ENCODE measurements at regions not wholly inside any gene's neighbourhood (a gene's known extent, or its start where the extent isn't known, plus 50 kb on each side); places are given as distances from the start of the nearest gene placed in this dataset.

GRCh38 chr21:21957490-21957889 lies 959.3 kb downstream of the NCAM2 start:
- DNase-seq (ENCODE audit: low read depth in 1 of 2, low spot score in 2 of 2) = no peak
- no peak overlapping the region for H3K27ac ChIP-seq (ENCODE audit: low read depth, low read length)
- no peaks in the 10 kb centered on the region for H3K79me1 ChIP-seq (ENCODE audit: low read depth, low read length)
- no peak overlapping the region for H2BK5ac ChIP-seq (ENCODE audit: low read depth, low read length)
- H3K23me2 ChIP-seq (ENCODE audit: low read depth, low read length) = no peaks in the 10 kb centered on the region
- CTCF ChIA-PET (ENCODE audit: partially characterized antibody) = no interaction called here
- no peak overlapping the region for H3K23ac ChIP-seq (ENCODE audit: insufficient read length)
- H3K4me2 ChIP-seq (ENCODE audit: insufficient read depth in 1 of 2, low read depth in 2 of 2, low read length in 2 of 2) = no peak overlapping the region
- no peak overlapping the region for H3K4ac ChIP-seq (replicated peaks; ENCODE audit: insufficient read length, low read depth, low read length)
- H3K4me3 ChIP-seq (ENCODE audit: extremely low read depth in 1 of 4, insufficient read depth in 2 of 4, low read depth in 3 of 4, low read length in 4 of 4) = no peak overlapping the region
- no peaks in the 10 kb centered on the region for H4K20me1 ChIP-seq (replicated peaks in 1 of 2; ENCODE audit: control insufficient read depth in 1 of 2, insufficient read depth in 2 of 2, low read length in 2 of 2)
- H2AFZ ChIP-seq (ENCODE audit: low read length) = no peak overlapping the region
- no peak for FAIRE-seq
- H4K5ac ChIP-seq (ENCODE audit: insufficient read length, low read depth, low read length) = no peak overlapping the region
- H3K36me3 ChIP-seq (ENCODE audit: control insufficient read depth in 2 of 4, insufficient read depth in 4 of 4, low read length in 3 of 4) = no peaks in the 10 kb centered on the region
- H4K8ac ChIP-seq (ENCODE audit: extremely low read depth, insufficient read depth, low read length) = no peak overlapping the region
- no peak overlapping the region for H4K91ac ChIP-seq (replicated peaks; ENCODE audit: insufficient read length, low read length)
- H2AK5ac ChIP-seq (ENCODE audit: low read depth, low read length) = no peak overlapping the region
- H2BK20ac ChIP-seq (ENCODE audit: low read length) = no peak overlapping the region
- no peaks in the 10 kb centered on the region; a peak in 1 of 4 replicates for H3K9me3 ChIP-seq (ENCODE audit: insufficient read depth in 2 of 2, low read depth in 1 of 2, low read length in 1 of 2)
- WGBS, 2 experiments (ENCODE audit: extremely low coverage in 1 of 2, insufficient coverage in 1 of 2, insufficient read length in 1 of 2, insufficient replicate concordance in 2 of 2, low coverage in 1 of 2, low lambda C conversion rate in 2 of 2, missing lambda C conversion rate in 1 of 2) = 89% methylated on average over 1 of the region's 1 CpG; no CpG with 5 or more reads in 1 of the 2 experiments
- H3K9ac ChIP-seq (replicated peaks in 1 of 4; ENCODE audit: extremely low read depth in 1 of 4, low read depth in 3 of 4, low read length in 3 of 4) = no peak overlapping the region
- H3K27me3 ChIP-seq (replicated peaks in 1 of 4; ENCODE audit: control insufficient read depth in 3 of 4, extremely low read depth in 1 of 4, insufficient read depth in 3 of 4, low read length in 3 of 4) = no peaks in the 10 kb centered on the region
- H3K56ac ChIP-seq (replicated peaks; ENCODE audit: insufficient read length, low read depth, low read length) = no peak overlapping the region
- TF ChIP-seq FOSL1 (IDR thresholded peaks at IDR 0.05; ENCODE audit: insufficient read depth, low read depth, low read length) = no peak
- TF ChIP-seq POLR2A (IDR thresholded peaks at IDR 0.05; ENCODE audit: control extremely low read depth in 1 of 2, low read depth in 2 of 2, low read length in 2 of 2) = no peak
- no peak for TF ChIP-seq ATF2 (IDR thresholded peaks at IDR 0.05; ENCODE audit: low read length)
- TF ChIP-seq SRF (IDR thresholded peaks at IDR 0.05; ENCODE audit: low read depth, low read length) = no peak
- POLR2A ChIA-PET (ENCODE audit: partially characterized antibody) = no interaction called here
- no peaks in the 10 kb centered on the region for H3K4me1 ChIP-seq (replicated peaks in 1 of 4; ENCODE audit: control insufficient read depth in 3 of 4, insufficient read depth in 4 of 4, low read length in 3 of 4)
- no peak overlapping the region for H2BK15ac ChIP-seq (ENCODE audit: low read length)
- no peaks in the 10 kb centered on the region for H3K79me2 ChIP-seq (ENCODE audit: control insufficient read depth in 1 of 2, insufficient read depth in 2 of 2, low read length in 2 of 2)
- no peak overlapping the region for H3K18ac ChIP-seq (ENCODE audit: extremely low read depth, low read length)
- no peak overlapping the region for H2BK12ac ChIP-seq (ENCODE audit: low read depth, low read length)
- no peak overlapping the region for H3K14ac ChIP-seq (ENCODE audit: insufficient read length)
- no peak overlapping the region for H2BK120ac ChIP-seq (replicated peaks; ENCODE audit: low read depth, low read length)

Data from H1 (cell line).